Activated naive CD4-positive, alpha-beta T cell treated with anti-CD3 and anti-CD28 coated beads, Interleukin-2, amount 10 ng/mL, durations not matched to agents 7 days and 5 days (primary cell): ENCODE measurements at regions not wholly inside any gene's neighbourhood (a gene's known extent, or its start where the extent isn't known, plus 50 kb on each side); places are given as distances from the start of the nearest gene placed in this dataset.

Source experiments
- CTCF ChIA-PET: fragments of 350-600 bp; sonication (Branson Sonifier 250); formaldehyde crosslinking; loops from one replicate; lab custom pipeline; 2021; ENCODE audit warnings: antibody characterized with exemption; lab: Charles Lee
- DNase-seq: peaks from one replicate; pipeline ENCODE4 v3.0.0-alpha.2; 2020
- H3K27ac Mint-ChIP-seq: one replicate; pipeline ENCODE4 v1.8.0; 2021; ENCODE audit warnings: mild to moderate bottlenecking, moderate library complexity, mixed read lengths
- H3K27me3 Mint-ChIP-seq: one replicate; pipeline ENCODE4 v1.8.0; 2021; ENCODE audit warnings: mild to moderate bottlenecking, mixed read lengths
- H3K36me3 Mint-ChIP-seq: one replicate; pipeline ENCODE4 v1.8.0; 2021; ENCODE audit warnings: mixed read lengths
- H3K4me1 Mint-ChIP-seq: one replicate; pipeline ENCODE4 v1.8.0; 2021; ENCODE audit warnings: mixed read lengths
- H3K4me3 Mint-ChIP-seq: one replicate; pipeline ENCODE4 v1.8.0; 2021; ENCODE audit warnings: mild to moderate bottlenecking, moderate library complexity, mixed read lengths
- H3K9me3 Mint-ChIP-seq: one replicate; pipeline ENCODE4 v1.8.0; 2021; ENCODE audit warnings: mixed read lengths

- H3K27ac Mint-ChIP-seq: no peak overlapping the region
- no peaks in the 10 kb centered on the region for H3K27me3 Mint-ChIP-seq
- no peaks in the 10 kb centered on the region for H3K36me3 Mint-ChIP-seq
- H3K4me1 Mint-ChIP-seq: no peaks in the 10 kb centered on the region
- no peak for DNase-seq
- H3K9me3 Mint-ChIP-seq: no peaks in the 10 kb centered on the region
- no peak overlapping the region for H3K4me3 Mint-ChIP-seq
- CTCF ChIA-PET: no interaction called here
Observed at GRCh38 chr18:2281086-2281485, 290.2 kb downstream of the METTL4 start.

GRCh38 chr18:2281523-2282199, 289.6 kb downstream of the METTL4 start:
- no peak overlapping the region for H3K27ac Mint-ChIP-seq
- no peaks in the 10 kb centered on the region for H3K36me3 Mint-ChIP-seq
- DNase-seq: no peak
- CTCF ChIA-PET: no interaction called here
- H3K4me3 Mint-ChIP-seq: no peak overlapping the region
- H3K9me3 Mint-ChIP-seq: no peaks in the 10 kb centered on the region
- no peaks in the 10 kb centered on the region for H3K27me3 Mint-ChIP-seq
- no peaks in the 10 kb centered on the region for H3K4me1 Mint-ChIP-seq

GRCh38 chr18:2293109-2293839, 278.0 kb downstream of the METTL4 start:
- Mint-ChIP-seq H3K27ac (no peak overlapping the region), H3K36me3 (no peaks in the 10 kb centered on the region), H3K27me3 (peaks cover 4% of the 10 kb centered on the region), H3K9me3 (no peaks in the 10 kb centered on the region), H3K4me1 (no peaks in the 10 kb centered on the region), H3K4me3 (no peak overlapping the region)
- CTCF ChIA-PET: no interaction called here
- no peak for DNase-seq

DNA sequence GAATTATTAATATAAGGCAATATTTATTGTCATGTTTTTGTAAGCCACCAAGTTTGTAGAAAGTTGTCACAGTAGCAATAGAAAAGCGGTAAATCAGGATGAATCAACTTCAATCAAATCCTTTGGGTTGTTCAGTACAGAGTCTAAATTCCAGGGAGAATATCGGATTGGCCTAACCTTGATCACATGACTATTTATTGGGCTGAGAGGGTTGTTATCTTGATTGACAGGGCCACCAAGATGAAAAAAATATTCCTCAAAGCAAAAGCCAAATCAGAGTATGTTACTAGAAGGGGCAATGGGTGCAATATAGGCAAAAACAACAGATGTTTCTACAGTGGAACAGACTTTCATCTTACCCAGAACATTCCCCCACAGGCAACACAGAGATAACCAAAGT, 270.0 kb downstream of the METTL4 start:
- H3K9me3 Mint-ChIP-seq: no peaks in the 10 kb centered on the region

GRCh38 chr18:2302012-2302411, 269.3 kb downstream of the METTL4 start:
- Mint-ChIP-seq H3K27me3 (peaks cover 9% of the 10 kb centered on the region), H3K27ac (no peak overlapping the region), H3K36me3 (no peaks in the 10 kb centered on the region), H3K9me3 (no peaks in the 10 kb centered on the region), H3K4me3 (no peak overlapping the region), H3K4me1 (no peaks in the 10 kb centered on the region)
- no peak for DNase-seq
- CTCF ChIA-PET: no interaction called here

More for the DNA sequence above, 270.0 kb downstream of the METTL4 start:
- no peak for DNase-seq
- Mint-ChIP-seq H3K27me3 (peaks cover 9% of the 10 kb centered on the region), H3K36me3 (no peaks in the 10 kb centered on the region), H3K4me1 (no peaks in the 10 kb centered on the region), H3K27ac (no peak overlapping the region), H3K4me3 (no peak overlapping the region)
- CTCF ChIA-PET: no interaction called here

DNA sequence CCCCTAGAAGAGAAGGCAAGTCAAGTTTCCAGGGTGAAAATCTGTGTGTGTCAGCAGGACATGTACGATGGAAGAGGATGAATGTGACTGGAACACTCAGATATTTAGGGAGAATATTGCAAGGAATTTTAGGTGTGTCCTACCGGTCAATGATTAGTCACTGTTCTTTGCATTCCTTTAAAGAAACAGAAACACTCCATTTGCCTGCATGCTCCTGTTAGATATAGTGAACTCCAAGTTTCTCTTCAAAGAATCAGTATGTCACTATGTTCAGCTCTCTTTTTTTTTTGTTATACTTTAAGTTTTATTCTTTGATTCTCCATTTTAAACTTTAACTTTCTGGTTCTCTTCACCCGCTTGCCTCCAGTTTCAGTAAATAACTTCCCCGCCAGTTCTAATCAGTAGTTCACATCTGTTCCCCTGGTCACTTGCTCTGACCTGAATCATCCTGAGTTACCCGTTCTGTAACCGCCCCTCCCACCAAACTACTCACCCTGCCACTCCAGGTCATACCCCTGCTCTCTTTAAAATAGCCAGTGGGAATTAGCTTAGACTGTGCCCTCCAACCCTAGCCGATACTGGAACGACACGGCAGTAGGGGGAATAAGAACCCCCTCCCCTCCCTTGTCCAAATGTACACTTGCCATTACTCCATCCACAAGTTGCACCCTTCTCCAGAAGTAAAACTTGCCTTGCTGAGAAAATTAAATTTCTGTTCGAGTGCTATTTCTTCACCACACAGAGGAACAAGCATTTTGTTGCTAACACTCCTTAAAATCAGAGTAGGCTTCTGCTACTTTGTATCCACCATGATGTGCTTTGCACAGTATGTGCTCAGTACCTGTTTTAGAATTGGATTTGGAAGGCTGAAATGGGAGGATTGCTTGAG, 268.4 kb downstream of the METTL4 start:
- H3K27ac Mint-ChIP-seq: no peak overlapping the region
- DNase-seq: no peak

GRCh38 chr18:2303517-2304238, 267.6 kb downstream of the METTL4 start:
- Mint-ChIP-seq H3K4me1 (no peaks in the 10 kb centered on the region), H3K9me3 (no peaks in the 10 kb centered on the region), H3K36me3 (no peaks in the 10 kb centered on the region), H3K27ac (no peak overlapping the region), H3K4me3 (no peak overlapping the region), H3K27me3 (peaks cover 9% of the 10 kb centered on the region)
- CTCF ChIA-PET: no interaction called here
- no peak for DNase-seq

More for the DNA sequence above, 268.4 kb downstream of the METTL4 start:
- Mint-ChIP-seq H3K4me1 (no peaks in the 10 kb centered on the region), H3K27me3 (peaks cover 9% of the 10 kb centered on the region), H3K4me3 (no peak overlapping the region), H3K36me3 (no peaks in the 10 kb centered on the region), H3K9me3 (no peaks in the 10 kb centered on the region)
- CTCF ChIA-PET: no interaction called here

DNA sequence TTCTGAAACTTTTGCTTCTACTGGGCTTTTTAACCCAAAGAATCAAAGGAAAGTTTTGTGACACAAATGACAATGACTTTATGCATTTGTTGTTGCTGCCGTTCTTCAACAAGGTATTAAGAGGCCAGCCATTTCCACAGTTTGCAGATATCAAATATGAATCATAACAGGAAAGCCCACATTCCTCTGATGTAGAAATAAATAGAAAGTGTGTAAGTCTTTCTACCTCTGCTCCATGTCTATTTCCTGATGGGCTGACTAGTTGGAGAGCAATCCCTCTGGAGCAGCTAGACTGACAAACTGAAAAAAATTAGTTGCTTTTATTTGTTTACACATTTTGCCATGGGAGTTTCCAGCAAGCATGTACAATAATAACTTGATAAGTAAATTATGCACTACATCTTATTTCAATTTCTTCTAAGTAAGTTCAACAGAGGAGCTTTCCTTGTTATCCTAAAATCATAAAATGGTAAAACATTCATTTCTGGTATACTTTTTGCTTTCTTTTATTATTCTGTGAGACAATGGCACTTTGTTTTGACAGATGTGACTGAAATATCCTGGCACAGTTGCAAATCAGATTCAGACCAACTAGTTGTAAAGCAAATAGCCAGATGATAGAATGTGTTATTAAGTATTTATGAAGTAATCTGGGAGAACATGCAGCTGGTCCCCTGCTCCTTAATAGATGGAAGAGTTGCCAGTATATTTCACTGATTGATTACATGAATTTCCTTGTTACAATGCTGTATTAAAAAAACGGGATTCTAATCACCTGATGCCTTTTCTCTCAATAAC, 266.7 kb downstream of the METTL4 start:
- Mint-ChIP-seq H3K27ac (no peak overlapping the region), H3K36me3 (no peaks in the 10 kb centered on the region), H3K4me3 (no peak overlapping the region), H3K4me1 (no peaks in the 10 kb centered on the region), H3K9me3 (no peaks in the 10 kb centered on the region), H3K27me3 (peaks cover 9% of the 10 kb centered on the region)
- CTCF ChIA-PET: no interaction called here
- DNase-seq: no peak

DNA sequence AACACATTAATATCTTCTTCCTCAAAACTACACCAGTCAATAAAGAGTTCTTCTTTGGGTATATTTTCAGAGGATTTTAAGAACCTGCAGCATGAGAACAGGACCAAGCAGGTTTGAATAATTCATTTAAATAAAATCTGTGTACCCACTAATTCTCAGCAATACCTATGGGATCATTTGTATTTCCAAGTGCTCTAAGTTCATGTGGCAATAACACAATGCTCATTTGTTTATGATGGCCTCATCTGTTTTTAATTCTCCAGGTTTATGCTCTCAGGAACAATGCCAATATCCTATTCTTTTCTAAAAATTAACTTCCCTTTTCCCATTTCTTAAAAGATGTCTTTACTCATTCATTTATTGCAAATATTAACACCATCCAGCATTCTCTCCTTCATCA, 264.7 kb downstream of the METTL4 start:
- H3K9me3 Mint-ChIP-seq: no peaks in the 10 kb centered on the region
- peaks cover 6% of the 10 kb centered on the region for H3K27me3 Mint-ChIP-seq
- no peaks in the 10 kb centered on the region for H3K36me3 Mint-ChIP-seq
- DNase-seq: no peak
- H3K27ac Mint-ChIP-seq: no peak overlapping the region
- H3K4me1 Mint-ChIP-seq: no peaks in the 10 kb centered on the region
- H3K4me3 Mint-ChIP-seq: no peak overlapping the region
- CTCF ChIA-PET: no interaction called here

DNA sequence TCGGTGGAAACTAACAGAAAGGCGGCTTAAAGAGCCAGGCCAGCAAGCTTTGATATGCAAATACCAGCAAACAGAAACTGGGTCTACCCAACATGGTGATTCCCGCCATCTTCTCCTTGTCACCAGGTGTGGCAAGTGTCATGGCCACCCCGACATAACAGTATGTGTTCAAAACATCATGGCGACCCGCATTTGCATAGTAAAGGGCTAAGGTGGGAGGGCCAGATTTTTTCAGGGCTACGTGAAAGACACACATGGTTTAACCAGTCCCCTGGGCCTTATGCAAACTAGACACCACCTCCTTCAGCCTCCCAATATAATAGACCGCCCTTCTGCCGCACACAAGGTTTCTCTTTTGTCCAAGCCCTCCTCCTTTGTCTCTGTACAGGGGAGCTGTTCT, 260.4 kb downstream of the METTL4 start:
- no peaks in the 10 kb centered on the region for H3K9me3 Mint-ChIP-seq
- no peak for DNase-seq
- no peak overlapping the region for H3K27ac Mint-ChIP-seq
- H3K4me3 Mint-ChIP-seq: no peak overlapping the region
- CTCF ChIA-PET: interaction anchor here (0.6 kb wide), 1 partner anchor 768 kb away, joined by 3 read pairs; no protein-coding TSS in a partner anchor
- H3K4me1 Mint-ChIP-seq: no peaks in the 10 kb centered on the region
- H3K36me3 Mint-ChIP-seq: no peaks in the 10 kb centered on the region
- peaks cover 3% of the 10 kb centered on the region for H3K27me3 Mint-ChIP-seq

DNA sequence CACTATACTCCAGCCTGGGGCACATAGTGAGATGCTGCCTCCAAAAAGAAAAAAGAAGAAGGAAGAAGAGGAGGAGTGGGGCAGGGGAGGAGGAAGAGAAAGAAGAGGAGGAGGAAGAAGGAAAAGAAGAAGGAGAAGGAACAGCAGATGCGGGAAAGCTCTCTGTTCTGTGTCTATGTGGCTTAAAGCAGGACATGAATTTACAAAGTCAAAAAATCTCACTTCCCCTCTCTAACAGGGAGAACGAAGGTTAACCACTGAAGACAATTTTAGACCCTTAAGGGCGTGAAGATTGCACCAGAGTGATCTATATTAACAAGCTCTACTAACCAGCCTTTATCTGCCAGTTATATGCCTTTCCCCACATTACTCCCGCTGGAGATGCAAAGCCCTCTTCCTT, 258.9 kb downstream of the METTL4 start:
- Mint-ChIP-seq H3K4me3 (no peak overlapping the region), H3K27me3 (peaks cover 3% of the 10 kb centered on the region), H3K4me1 (no peaks in the 10 kb centered on the region), H3K36me3 (no peaks in the 10 kb centered on the region), H3K27ac (no peak overlapping the region), H3K9me3 (no peaks in the 10 kb centered on the region)
- CTCF ChIA-PET: no interaction called here
- DNase-seq: no peak

DNA sequence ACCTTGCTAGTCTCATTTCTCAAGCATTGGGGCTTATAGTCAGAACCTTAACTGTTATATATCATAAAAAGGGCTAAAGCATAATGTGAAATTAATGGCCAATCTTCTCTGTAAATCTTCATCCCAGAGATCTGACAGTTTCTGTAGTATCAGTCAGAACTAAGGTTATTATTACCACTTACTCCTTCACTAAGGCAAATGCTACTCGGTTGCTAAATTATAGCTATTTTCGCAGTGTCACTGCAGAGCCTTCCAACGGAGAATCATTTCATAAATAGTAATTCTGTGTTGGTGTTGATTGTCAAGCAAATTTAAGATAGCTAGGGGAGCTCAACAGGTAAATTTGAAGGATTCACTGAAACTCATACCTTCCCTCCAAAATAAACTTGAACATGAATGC, 258.0 kb downstream of the METTL4 start:
- no peak overlapping the region for H3K4me3 Mint-ChIP-seq
- CTCF ChIA-PET: no interaction called here

DNA sequence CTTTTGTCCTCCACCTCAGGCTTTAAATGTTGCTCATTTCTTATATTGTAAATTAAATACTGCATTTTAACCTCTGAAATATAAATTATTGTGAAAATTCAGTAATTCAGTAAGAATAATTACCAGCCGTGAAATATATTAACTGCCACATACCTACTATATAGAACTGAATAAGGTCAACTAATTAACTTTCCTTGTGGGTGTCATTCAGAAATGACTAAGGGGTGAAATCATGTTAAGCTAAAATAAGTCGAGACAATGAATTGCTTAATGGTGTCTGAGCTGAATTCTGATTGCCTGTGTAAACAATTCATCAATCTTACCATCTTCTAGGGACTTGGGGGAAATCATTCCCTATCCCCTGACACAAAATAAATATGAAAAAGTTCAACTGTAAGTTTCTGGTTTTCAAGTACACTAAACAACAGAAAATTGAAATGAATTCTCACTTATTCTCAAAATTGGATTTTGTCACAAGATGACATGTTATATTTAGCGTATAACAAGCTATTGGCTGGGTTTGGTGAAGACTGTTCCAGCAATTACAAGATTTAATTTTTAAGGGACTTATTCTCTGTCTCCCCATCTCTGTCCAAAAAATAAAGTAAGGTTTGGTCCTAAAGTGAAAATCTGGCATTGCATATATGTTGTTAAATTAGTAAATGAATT, 255.1 kb downstream of the METTL4 start:
- Mint-ChIP-seq H3K4me1 (no peaks in the 10 kb centered on the region), H3K4me3 (no peak overlapping the region), H3K27me3 (peaks cover 3% of the 10 kb centered on the region), H3K27ac (no peak overlapping the region), H3K9me3 (no peaks in the 10 kb centered on the region), H3K36me3 (no peaks in the 10 kb centered on the region)
- CTCF ChIA-PET: no interaction called here
- DNase-seq: no peak

More for the DNA sequence above, 258.0 kb downstream of the METTL4 start:
- H3K27ac Mint-ChIP-seq: no peak overlapping the region
- no peak for DNase-seq
- H3K36me3 Mint-ChIP-seq: no peaks in the 10 kb centered on the region
- no peaks in the 10 kb centered on the region for H3K4me1 Mint-ChIP-seq
- no peaks in the 10 kb centered on the region for H3K9me3 Mint-ChIP-seq
- peaks cover 3% of the 10 kb centered on the region for H3K27me3 Mint-ChIP-seq
